K562 (cell line): ENCODE measurements at regions not wholly inside any gene's neighbourhood (a gene's known extent, or its start where the extent isn't known, plus 50 kb on each side); places are given as distances from the start of the nearest gene placed in this dataset.

ENCODE experiments used
- ATAC-seq: fragments of 200-7000 bp; cut with Tn5 transposase; 3 replicates; pipeline ENCODE4 v1.9.1; 2020; ENCODE audit warnings: moderate library complexity
- BruUV-seq: library from RNA; stranded (reverse); fragments of 400-500 nt; replicated peaks from 2 replicates; lab custom pipeline; 2021; lab: Mats Ljungman, UMichigan
- CTCF ChIA-PET: fragments of 300-600 bp; formaldehyde crosslinking; extraction: SDS; loops from one replicate; lab custom pipeline; 2021; ENCODE audit warnings: low intra/inter-chr PET ratio; lab: Yijun Ruan, JAX
- POLR2A ChIA-PET: fragments of 300-600, 350-650 bp; sonication (Branson Sonifier 250); formaldehyde crosslinking; extraction: SDS; loops from one replicate; lab custom pipeline; 2021; ENCODE audit warnings: antibody characterized with exemption, inconsistent platforms; lab: Yijun Ruan, JAX
- DNase-seq, 4 experiments: peaks; one replicate each; pipeline versions ENCODE4 v3.0.0 to v3.0.0-alpha.2; 2011 to 2018; ENCODE audit warnings: low spot score in 3 of 4, mixed read lengths in 3 of 4; ENCODE audit errors: extremely low read depth in 1 of 4
- FAIRE-seq: peaks from 2 replicates; lab custom pipeline; 2011; peaks lifted over from hg19 to GRCh38; lab: Jason Lieb, UNC
- H2AFZ ChIP-seq: 2 replicates; pipeline ENCODE4 v1.6.0; 2011; ENCODE audit warnings: low read depth, low read length, control low read depth, inconsistent platforms
- H3K27ac ChIP-seq: fragments of 200-600 bp; 3 replicates; pipeline ENCODE4 v1.8.0; 2011; ENCODE audit warnings: low read depth, mild to moderate bottlenecking, control low read depth, inconsistent platforms, low read length, moderate library complexity, mixed read lengths; ENCODE audit errors: extremely low read depth
- H3K27me3 ChIP-seq, 2 experiments: fragments of 300-600 bp in 1 of 2; 2 replicates in 1 of 2; 3 replicates in 1 of 2; pipeline versions ENCODE4 v1.6.0 to v1.8.0; 2011; ENCODE audit warnings: inconsistent platforms in 2 of 2, low read length in 2 of 2, mild to moderate bottlenecking in 1 of 2, mixed read lengths in 1 of 2, moderate library complexity in 1 of 2; ENCODE audit not compliant: control insufficient read depth in 2 of 2, insufficient read depth in 2 of 2
- H3K36me3 ChIP-seq: fragments of 300-600 bp; 3 replicates; pipeline ENCODE4 v1.8.0; 2011; ENCODE audit warnings: mild to moderate bottlenecking, low read length, inconsistent platforms; ENCODE audit not compliant: control insufficient read depth, insufficient read depth
- H3K4me1 ChIP-seq, 2 experiments: fragments of 200-600 bp in 1 of 2; replicated peaks in 1 of 2; 2 replicates in 1 of 2; 3 replicates in 1 of 2; pipeline versions ENCODE4 v1.5.1 to v1.8.0; 2011; ENCODE audit warnings: inconsistent platforms in 2 of 2, low read length in 2 of 2, mild to moderate bottlenecking in 1 of 2, mixed read lengths in 1 of 2, moderate library complexity in 1 of 2; ENCODE audit not compliant: control insufficient read depth in 2 of 2, insufficient read depth in 2 of 2
- H3K4me2 ChIP-seq: 2 replicates; pipeline ENCODE4 v1.6.1; 2011; ENCODE audit warnings: low read length, control low read depth, inconsistent platforms, mixed read lengths; ENCODE audit not compliant: insufficient read depth
- H3K4me3 ChIP-seq: fragments of 200-600 bp; sonication (generic), shearing (Covaris generic); 2 replicates; pipeline ENCODE4 v1.5.1; 2016; ENCODE audit warnings: control low read depth, inconsistent platforms
- H3K79me2 ChIP-seq: fragments of 200-600 bp; 3 replicates; pipeline ENCODE4 v1.8.0; 2011; ENCODE audit warnings: low read length, inconsistent platforms; ENCODE audit not compliant: control insufficient read depth, insufficient read depth
- H3K9ac ChIP-seq, 2 experiments: 2 replicates each; pipeline versions ENCODE4 v1.6.0 to v1.6.1; 2011; ENCODE audit warnings: low read depth in 2 of 2, low read length in 2 of 2, control low read depth in 1 of 2, inconsistent platforms in 1 of 2, mild to moderate bottlenecking in 1 of 2, mixed read lengths in 1 of 2; ENCODE audit not compliant: insufficient read depth in 1 of 2
- H3K9me1 ChIP-seq: one replicate; pipeline ENCODE4 v1.6.0; 2011; ENCODE audit warnings: inconsistent platforms, mild to moderate bottlenecking, low read length, moderate library complexity; ENCODE audit not compliant: control insufficient read depth, insufficient read depth
- H3K9me3 ChIP-seq: replicated peaks from 2 replicates; pipeline ENCODE4 v1.5.1; 2011; ENCODE audit warnings: low read depth, low read length, inconsistent platforms; ENCODE audit not compliant: control insufficient read depth, insufficient read depth
- H4K20me1 ChIP-seq: replicated peaks from 2 replicates; pipeline ENCODE4 v1.6.1; 2011; ENCODE audit warnings: low read length, inconsistent platforms, mixed read lengths; ENCODE audit not compliant: control insufficient read depth, insufficient read depth
- CEBPZ ChIP-seq: fragments of 150-350 bp; IDR thresholded peaks from 2 replicates; pipeline ENCODE4 v1.6.1; 2014; ENCODE audit warnings: low read depth, mild to moderate bottlenecking, low read length, borderline replicate concordance
- HMG20A ChIP-seq: fragments of 450-650 bp; formaldehyde crosslinking; conservative IDR thresholded peaks from 2 replicates; pipeline ENCODE4 v1.4.0; 2020; ENCODE audit warnings: mild to moderate bottlenecking, mixed read lengths
- NRF1 ChIP-seq, 2 experiments: fragments of 450-650 bp; IDR thresholded peaks in 1 of 2; conservative IDR thresholded peaks in 1 of 2; 2 replicates each; pipeline ENCODE4 v1.6.1; 2014; ENCODE audit warnings: mild to moderate bottlenecking in 2 of 2
- PHB ChIP-seq: fragments of 250-450 bp; sonication (Bioruptor Pico); IDR thresholded peaks from 2 replicates; pipeline ENCODE4 v1.5.0; 2021
- PHTF2 ChIP-seq: fragments of 250-450 bp; sonication (Bioruptor Pico); IDR thresholded peaks from 2 replicates; pipeline ENCODE4 v1.5.0; 2021; ENCODE audit warnings: mild to moderate bottlenecking
- TEAD4 ChIP-seq, 2 experiments: sonication (generic) in 1 of 2; formaldehyde crosslinking in 1 of 2; IDR thresholded peaks; 2 replicates each; pipeline versions ENCODE4 v1.6.1 to v1.8.0; 2012 to 2022; ENCODE audit warnings: borderline replicate concordance in 1 of 2, inconsistent platforms in 1 of 2, low read length in 1 of 2, mild to moderate bottlenecking in 1 of 2, missing genetic modification reagents in 1 of 2
- ZBTB9 ChIP-seq: fragments of 450-650 bp; formaldehyde crosslinking; IDR thresholded peaks from 2 replicates; pipeline ENCODE4 v1.4.0; 2020; ENCODE audit warnings: mild to moderate bottlenecking, moderate library complexity
- WGBS: fragments of 100-300 bp; shearing (Covaris generic); methylation state at CpG from one replicate; pipeline ENCODE4 v1.1.6; 2016; ENCODE audit warnings: low coverage, mixed read lengths; ENCODE audit not compliant: insufficient coverage; ENCODE audit errors: missing lambda C conversion rate; 5-methylcytosine and 5-hydroxymethylcytosine counted together
- in situ Hi-C: fragments of 300-500 bp; cut with MboI; formaldehyde crosslinking; loops from 4 replicates; pipeline ENCODE4 v1.15.0; 2018; ENCODE audit warnings: inconsistent platforms, mixed read lengths
- intact Hi-C: fragments of 100-400 bp; cut with micrococcal nuclease; formaldehyde crosslinking; loops from 2 replicates; pipeline ENCODE4 v1.14.2; 2022

- Histone ChIP-seq H4K20me1 (no peaks in the 10 kb centered on the region), H3K4me2 (no peak overlapping the region), H3K27me3 (no peaks in the 10 kb centered on the region), H3K4me3 (no peak overlapping the region), H3K79me2 (no peaks in the 10 kb centered on the region), H3K27ac (no peak overlapping the region), H3K4me1 (no peaks in the 10 kb centered on the region), H3K9me3 (no peaks in the 10 kb centered on the region), H2AFZ (no peak overlapping the region), H3K36me3 (no peaks in the 10 kb centered on the region), H3K9me1 (no peaks in the 10 kb centered on the region), H3K9ac (no peak overlapping the region)
- FAIRE-seq (no peak), DNase-seq (no peak), ATAC-seq (no peak)
- POLR2A ChIA-PET = no interaction called here
- intact Hi-C loops = no loop called here
- CTCF ChIA-PET = no interaction called here
- no TSS peak for BruUV-seq
- WGBS = 13% methylated on average over 4 of the region's 4 CpGs
- no peak for TF ChIP-seq PHTF2 (CRISPR knock-in tag)
- TF ChIP-seq PHB (CRISPR knock-in tag) = no peak
- no peak for TF ChIP-seq NRF1 (conservative IDR thresholded peaks at IDR 0.05 in 1 of 2, IDR thresholded peaks at IDR 0.05 in 1 of 2)
- no peak for TF ChIP-seq HMG20A
- TF ChIP-seq ZBTB9 (CRISPR knock-in tag) = no peak
- in situ Hi-C loops = no loop called here
Measured at GRCh38 chr7:17015598-17016031, 133.8 kb upstream of the AGR3 start.

GRCh38 chr7:17016402-17017010 is 134.7 kb upstream of the AGR3 start:
- WGBS = 11% methylated on average over 2 of the region's 2 CpGs
- TF ChIP-seq TEAD4 (IDR thresholded peaks at IDR 0.05; ENCODE audit: low read length) = peak; percentile 32
- TF ChIP-seq TEAD4 (CRISPR knock-in tag; IDR thresholded peaks at IDR 0.05; ENCODE audit: borderline replicate concordance) = no peak
- TF ChIP-seq CEBPZ = no peak
- no peaks in the 10 kb centered on the region for H3K9me3 ChIP-seq
- ChIA-PET POLR2A (no interaction called here), CTCF (no interaction called here)
- no peaks in the 10 kb centered on the region for H3K9me1 ChIP-seq
- FAIRE-seq (no peak), DNase-seq (no peak), ATAC-seq (no peak)
- no peak overlapping the region for H3K9ac ChIP-seq
- H3K4me3 ChIP-seq = no peak overlapping the region
- no peaks in the 10 kb centered on the region for H3K36me3 ChIP-seq
- no peaks in the 10 kb centered on the region for H3K27me3 ChIP-seq
- H4K20me1 ChIP-seq = no peaks in the 10 kb centered on the region
- H3K79me2 ChIP-seq = no peaks in the 10 kb centered on the region
- in situ Hi-C loops = no loop called here
- BruUV-seq = no TSS peak
- no peak overlapping the region for H3K4me2 ChIP-seq
- intact Hi-C loops = no loop called here
- no peak overlapping the region for H2AFZ ChIP-seq
- no peaks in the 10 kb centered on the region for H3K4me1 ChIP-seq
- H3K27ac ChIP-seq = no peak overlapping the region
